Lower leg skin (tissue), 4 donors: ENCODE measurements at regions not wholly inside any gene's neighbourhood (a gene's known extent, or its start where the extent isn't known, plus 50 kb on each side); places are given as distances from the start of the nearest gene placed in this dataset.

Experiments used
- DNase-seq, 2 donors: peaks; one replicate each; pipeline ENCODE4 v3.0.0-alpha.2; 2019; ENCODE audit warnings: low spot score in 2 of 2
- H3K4me3 ChIP-seq: fragments of 200-600 bp; sonication (generic); 2 replicates; pipeline ENCODE4 v1.5.1; 2017; ENCODE audit warnings: mild to moderate bottlenecking, low read depth; ENCODE audit not compliant: poor library complexity, severe bottlenecking
- POLR2A ChIP-seq, 2 donors: fragments of 450-650 bp; IDR thresholded peaks; one replicate each; pipeline ENCODE4 v1.6.1; 2016 to 2017; ENCODE audit warnings: antibody characterized with exemption in 2 of 2, mild to moderate bottlenecking in 1 of 2, moderate library complexity in 1 of 2
- WGBS, 2 donors: methylation state at CpG; one replicate each; pipeline ENCODE4 v1.1.5; 2018; 5-methylcytosine and 5-hydroxymethylcytosine counted together
- intact Hi-C: fragments of 100-400 bp; cut with DNase I; formaldehyde crosslinking; loops from one replicate; pipeline ENCODE4 v1.15.0; 2023; ENCODE audit warnings: low total_unique reads
- TF ChIP-seq, protein P1 (sequence below), 3 donors: fragments of 450-650 bp; IDR thresholded peaks; one replicate each; pipeline ENCODE4 v1.5.1; 2016; ENCODE audit warnings: antibody characterized with exemption in 3 of 3, mild to moderate bottlenecking in 3 of 3, moderate library complexity in 2 of 3

GRCh38 chr2:163008642-163009041 lies 170.1 kb upstream of the KCNH7 start:
- TF ChIP-seq, protein P1, sequence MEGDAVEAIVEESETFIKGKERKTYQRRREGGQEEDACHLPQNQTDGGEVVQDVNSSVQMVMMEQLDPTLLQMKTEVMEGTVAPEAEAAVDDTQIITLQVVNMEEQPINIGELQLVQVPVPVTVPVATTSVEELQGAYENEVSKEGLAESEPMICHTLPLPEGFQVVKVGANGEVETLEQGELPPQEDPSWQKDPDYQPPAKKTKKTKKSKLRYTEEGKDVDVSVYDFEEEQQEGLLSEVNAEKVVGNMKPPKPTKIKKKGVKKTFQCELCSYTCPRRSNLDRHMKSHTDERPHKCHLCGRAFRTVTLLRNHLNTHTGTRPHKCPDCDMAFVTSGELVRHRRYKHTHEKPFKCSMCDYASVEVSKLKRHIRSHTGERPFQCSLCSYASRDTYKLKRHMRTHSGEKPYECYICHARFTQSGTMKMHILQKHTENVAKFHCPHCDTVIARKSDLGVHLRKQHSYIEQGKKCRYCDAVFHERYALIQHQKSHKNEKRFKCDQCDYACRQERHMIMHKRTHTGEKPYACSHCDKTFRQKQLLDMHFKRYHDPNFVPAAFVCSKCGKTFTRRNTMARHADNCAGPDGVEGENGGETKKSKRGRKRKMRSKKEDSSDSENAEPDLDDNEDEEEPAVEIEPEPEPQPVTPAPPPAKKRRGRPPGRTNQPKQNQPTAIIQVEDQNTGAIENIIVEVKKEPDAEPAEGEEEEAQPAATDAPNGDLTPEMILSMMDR (IDR thresholded peaks at IDR 0.05), result no peak
- no peak for TF ChIP-seq POLR2A (IDR thresholded peaks at IDR 0.05)
- intact Hi-C loops, result no loop called here
- DNase-seq, result no peak
- H3K4me3 ChIP-seq, result no peak overlapping the region
- 79 to 88% methylated on average over 2 of the region's 2 CpGs for WGBS, 2 donors

DNA sequence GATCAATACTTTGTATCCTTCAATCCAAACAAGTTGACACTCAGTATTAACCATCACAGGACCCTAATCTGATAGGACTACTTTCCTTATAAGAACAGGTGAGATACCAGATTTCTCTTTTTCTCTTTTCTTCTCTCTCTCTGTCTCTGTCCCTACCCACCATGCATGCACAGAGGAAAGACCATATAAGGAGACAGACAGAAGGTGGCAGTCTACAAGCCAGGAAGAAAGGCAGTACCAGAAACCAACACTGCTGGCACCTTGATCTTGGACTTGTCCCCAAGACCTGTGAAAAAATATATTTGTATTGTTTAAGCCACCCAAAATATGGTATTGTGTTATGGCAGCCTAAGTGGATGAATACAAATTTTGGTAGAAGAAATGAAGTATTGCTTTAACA lies 156.2 kb upstream of the KCNH7 start:
- intact Hi-C loops, result no loop called here
- DNase-seq, result no peak
- H3K4me3 ChIP-seq, result no peak overlapping the region
- TF ChIP-seq, protein P1 (IDR thresholded peaks at IDR 0.05), result no peak
- TF ChIP-seq POLR2A (IDR thresholded peaks at IDR 0.05), result no peak

GRCh38 chr2:162992828-162993227 lies 154.3 kb upstream of the KCNH7 start:
- H3K4me3 ChIP-seq, result no peak overlapping the region
- intact Hi-C loops, result no loop called here
- 67 to 78% methylated on average over 3 of the region's 3 CpGs for WGBS, 2 donors
- TF ChIP-seq, protein P1 (IDR thresholded peaks at IDR 0.05), result no peak
- no peak for TF ChIP-seq POLR2A (IDR thresholded peaks at IDR 0.05)
- no peak for DNase-seq

DNA sequence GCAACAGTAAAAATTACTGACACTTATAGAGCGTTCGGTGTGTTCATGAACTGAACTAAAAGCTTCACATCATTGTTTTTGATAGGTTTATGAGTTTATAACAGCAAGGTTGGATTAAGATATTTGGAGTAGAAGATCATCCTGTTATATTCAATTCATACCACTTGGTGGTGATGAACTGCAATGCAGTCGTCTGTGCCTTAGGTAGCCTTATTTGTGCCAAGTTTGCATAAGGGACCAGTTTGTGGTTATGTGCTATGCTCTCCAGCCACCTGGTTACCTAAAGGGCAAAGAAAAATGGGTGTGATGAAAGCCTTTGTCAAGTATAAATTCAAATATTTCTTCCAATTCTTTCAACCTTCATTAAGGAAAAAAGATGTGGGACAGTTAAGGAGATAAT lies 150.9 kb upstream of the KCNH7 start:
- no peak overlapping the region for H3K4me3 ChIP-seq
- TF ChIP-seq POLR2A (IDR thresholded peaks at IDR 0.05), result no peak
- TF ChIP-seq, protein P1 (IDR thresholded peaks at IDR 0.05), result no peak
- intact Hi-C loops, result no loop called here
- WGBS, 2 donors, result 35 to 51% methylated on average over 3 of the region's 3 CpGs
- no peak for DNase-seq

- intact Hi-C loops, result no loop called here
- no peak for DNase-seq
- TF ChIP-seq, protein P1 (IDR thresholded peaks at IDR 0.05), result no peak
- no peak for TF ChIP-seq POLR2A (IDR thresholded peaks at IDR 0.05)
- H3K4me3 ChIP-seq, result no peak overlapping the region
- 75 to 81% methylated on average over 2 of the region's 2 CpGs for WGBS, 2 donors
Observed at GRCh38 chr2:162974771-162975170, 136.2 kb upstream of the KCNH7 start.

GRCh38 chr2:162972383-162972782 lies 133.8 kb upstream of the KCNH7 start:
- H3K4me3 ChIP-seq, result no peak overlapping the region
- 83 to 90% methylated on average over 1 of the region's 1 CpG for WGBS, 2 donors
- intact Hi-C loops, result no loop called here
- no peak for DNase-seq
- no peak for TF ChIP-seq POLR2A (IDR thresholded peaks at IDR 0.05)
- TF ChIP-seq, protein P1 (IDR thresholded peaks at IDR 0.05), result no peak
